CD4-positive, alpha-beta T cell treated with Interleukin-17A for 1 hour (primary cell): ENCODE measurements at regions not wholly inside any gene's neighbourhood (a gene's known extent, or its start where the extent isn't known, plus 50 kb on each side); places are given as distances from the start of the nearest gene placed in this dataset.
"Not testable (repeated sequence)": the region's sequence is repeated elsewhere in the genome, so short reads cannot be mapped to it uniquely, and the experiment has no call there.

Source experiments
- DNase-seq: peaks from one replicate; pipeline ENCODE4 v3.0.0-alpha.2; 2020

- DNase-seq, result no peak
Observed at GRCh38 chr6:112464901-112465665, 118.0 kb downstream of the RFPL4B start.

GRCh38 chr6:112466373-112467151, 119.4 kb downstream of the RFPL4B start:
- no peak for DNase-seq

GRCh38 chr6:112468359-112468758, 121.2 kb downstream of the RFPL4B start:
- no peak for DNase-seq

- no peak for DNase-seq
Observed at GRCh38 chr6:112469306-112469705, 122.2 kb downstream of the RFPL4B start.

GRCh38 chr6:112470376-112470775, 123.2 kb downstream of the RFPL4B start:
- no peak for DNase-seq

- no peak for DNase-seq
Observed at GRCh38 chr6:112470950-112471349, 123.8 kb downstream of the RFPL4B start.

- no peak for DNase-seq
Observed at GRCh38 chr6:112475083-112475482, 128.0 kb downstream of the RFPL4B start.

GRCh38 chr6:112477125-112477524, 130.0 kb downstream of the RFPL4B start:
- DNase-seq, result no peak

- no peak for DNase-seq
Observed at GRCh38 chr6:112478036-112478435, 130.9 kb downstream of the RFPL4B start.

- DNase-seq, result not testable (repeated sequence)
Observed at GRCh38 chr6:112479975-112480374, 132.8 kb downstream of the RFPL4B start.

- no peak for DNase-seq
Observed at GRCh38 chr6:112480553-112480952, 133.4 kb downstream of the RFPL4B start.

GRCh38 chr6:112481211-112481610, 134.1 kb downstream of the RFPL4B start:
- DNase-seq, result no peak

- no peak for DNase-seq
Observed at GRCh38 chr6:112482373-112482772, 135.2 kb downstream of the RFPL4B start.

- DNase-seq, result no peak
Observed at GRCh38 chr6:112485120-112485826, 138.1 kb downstream of the RFPL4B start.

- DNase-seq, result no peak
Observed at GRCh38 chr6:112485827-112486212, 138.7 kb downstream of the RFPL4B start.

GRCh38 chr6:112486454-112486853, 139.3 kb downstream of the RFPL4B start:
- DNase-seq, result no peak

GRCh38 chr6:112488238-112488637, 141.1 kb downstream of the RFPL4B start:
- DNase-seq, result no peak

- DNase-seq, result no peak
Observed at GRCh38 chr6:112501705-112502104, 154.6 kb downstream of the RFPL4B start.

- DNase-seq, result no peak
Observed at GRCh38 chr6:112502351-112503090, 155.4 kb downstream of the RFPL4B start.

GRCh38 chr6:112503091-112503596, 156.0 kb downstream of the RFPL4B start:
- no peak for DNase-seq

GRCh38 chr6:112504621-112505020, 157.5 kb downstream of the RFPL4B start:
- no peak for DNase-seq

GRCh38 chr6:112511441-112511840, 164.3 kb downstream of the RFPL4B start:
- no peak for DNase-seq

GRCh38 chr6:112513175-112513574, 166.0 kb downstream of the RFPL4B start:
- no peak for DNase-seq
